CD4-positive, alpha-beta memory T cell (primary cell): ENCODE measurements at regions not wholly inside any gene's neighbourhood (a gene's known extent, or its start where the extent isn't known, plus 50 kb on each side); places are given as distances from the start of the nearest gene placed in this dataset.

Experiments
- CTCF ChIA-PET: fragments of 350-600 bp; sonication (Branson Sonifier 250); formaldehyde crosslinking; loops from one replicate; lab custom pipeline; 2021; ENCODE audit warnings: inconsistent platforms; ENCODE audit not compliant: partially characterized antibody; lab: Charles Lee
- POLR2A ChIA-PET: fragments of 350-600 bp; sonication (Branson Sonifier 250); formaldehyde crosslinking; loops from one replicate; lab custom pipeline; 2021; ENCODE audit not compliant: partially characterized antibody; lab: Charles Lee
- DNase-seq, 5 donors: peaks; one replicate each; pipeline versions ENCODE4 v3.0.0 to v3.0.0-alpha.2; 2020 to 2022; ENCODE audit warnings: mixed read lengths in 1 of 5
- H3K27ac ChIP-seq: one replicate; pipeline ENCODE4 v1.7.0; 2013; ENCODE audit warnings: low read depth, low read length
- H3K27me3 ChIP-seq: 2 replicates; pipeline ENCODE4 v1.7.0; 2013; ENCODE audit warnings: mild to moderate bottlenecking, low read length, moderate library complexity; ENCODE audit not compliant: insufficient read depth
- H3K36me3 ChIP-seq: 2 replicates; pipeline ENCODE4 v1.7.0; 2013; ENCODE audit warnings: mild to moderate bottlenecking, low read length, moderate library complexity; ENCODE audit not compliant: insufficient read depth
- H3K4me1 ChIP-seq: 2 replicates; pipeline ENCODE4 v1.7.0; 2013; ENCODE audit warnings: mild to moderate bottlenecking, low read length, moderate library complexity; ENCODE audit not compliant: insufficient read depth
- H3K4me3 ChIP-seq, 2 donors: one replicate each; pipeline ENCODE4 v1.7.0; 2013; ENCODE audit warnings: low read length in 2 of 2, mild to moderate bottlenecking in 1 of 2
- H3K9me3 ChIP-seq, 2 donors: one replicate each; pipeline ENCODE4 v1.7.0; 2013; ENCODE audit warnings: low read length in 2 of 2, control low read depth in 1 of 2; ENCODE audit not compliant: control insufficient read depth in 1 of 2
- H3K27ac Mint-ChIP-seq, 7 donors: one replicate each; pipeline ENCODE4 v1.8.0; 2020 to 2021; ENCODE audit warnings: mixed read lengths in 7 of 7, mild to moderate bottlenecking in 6 of 7, inconsistent platforms in 3 of 7, moderate library complexity in 3 of 7
- H3K27me3 Mint-ChIP-seq, 2 donors: one replicate each; pipeline ENCODE4 v1.8.0; 2020 to 2021; ENCODE audit warnings: mixed read lengths in 2 of 2
- H3K36me3 Mint-ChIP-seq, 2 donors: one replicate each; pipeline ENCODE4 v1.8.0; 2020 to 2021; ENCODE audit warnings: mixed read lengths in 2 of 2, inconsistent platforms in 1 of 2, mild to moderate bottlenecking in 1 of 2
- H3K4me1 Mint-ChIP-seq, 4 donors: one replicate each; pipeline ENCODE4 v1.8.0; 2020 to 2021; ENCODE audit warnings: mixed read lengths in 4 of 4, mild to moderate bottlenecking in 1 of 4
- H3K4me3 Mint-ChIP-seq, 8 donors: one replicate each; pipeline ENCODE4 v1.8.0; 2020 to 2021; ENCODE audit warnings: mixed read lengths in 8 of 8, mild to moderate bottlenecking in 7 of 8, moderate library complexity in 6 of 8, inconsistent platforms in 3 of 8
- H3K9me3 Mint-ChIP-seq, 8 donors: one replicate each; pipeline ENCODE4 v1.8.0; 2020 to 2021; ENCODE audit warnings: mixed read lengths in 8 of 8, mild to moderate bottlenecking in 5 of 8, inconsistent platforms in 3 of 8, moderate library complexity in 1 of 8
- intact Hi-C: fragments of 100-400 bp; cut with micrococcal nuclease; formaldehyde crosslinking; loops from one replicate; pipeline ENCODE4 v1.15.1; 2023

DNA sequence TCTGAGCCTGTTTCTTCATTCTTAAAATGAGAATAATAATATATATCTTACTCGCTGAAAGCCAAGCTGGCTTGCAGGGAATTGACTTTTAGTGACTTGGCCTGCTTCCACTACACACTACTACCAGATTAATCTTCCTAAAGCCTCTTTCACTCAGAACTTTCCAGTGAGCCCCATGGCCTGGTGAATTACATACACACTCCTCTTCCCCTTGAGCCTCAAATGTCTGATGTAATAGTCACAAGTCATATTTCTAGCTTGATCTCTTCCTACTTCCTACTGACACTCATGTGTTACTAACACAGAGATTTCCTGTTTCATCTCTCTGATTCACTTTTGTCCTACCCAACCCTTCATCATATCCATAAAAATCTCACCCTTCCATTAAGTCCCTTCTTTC lies 82.7 kb upstream of the SOX2 start:
- DNase-seq, result no peak
- H3K36me3 Mint-ChIP-seq, result no peaks in the 10 kb centered on the region
- POLR2A ChIA-PET, result no interaction called here
- no peak overlapping the region for H3K27ac Mint-ChIP-seq
- H3K27ac ChIP-seq, result no peak overlapping the region
- peaks cover 0 to 2% (median 0%) of the 10 kb centered on the region in 8 donors for H3K9me3 Mint-ChIP-seq
- peaks cover 1 to 2% of the 10 kb centered on the region in 2 donors for H3K27me3 Mint-ChIP-seq
- CTCF ChIA-PET, result no interaction called here
- no peaks in the 10 kb centered on the region for H3K27me3 ChIP-seq
- no peaks in the 10 kb centered on the region for H3K4me1 ChIP-seq
- H3K4me3 ChIP-seq, result no peak overlapping the region
- no peak overlapping the region for H3K4me3 Mint-ChIP-seq
- H3K36me3 ChIP-seq, result no peaks in the 10 kb centered on the region
- intact Hi-C loops, result no loop called here
- no peaks in the 10 kb centered on the region for H3K4me1 Mint-ChIP-seq
- no peaks in the 10 kb centered on the region for H3K9me3 ChIP-seq

- H3K36me3 Mint-ChIP-seq, result no peaks in the 10 kb centered on the region
- no peaks in the 10 kb centered on the region for H3K4me1 Mint-ChIP-seq
- POLR2A ChIA-PET, result no interaction called here
- no peaks in the 10 kb centered on the region for H3K4me1 ChIP-seq
- H3K4me3 Mint-ChIP-seq, result no peak overlapping the region
- CTCF ChIA-PET, result no interaction called here
- H3K27me3 Mint-ChIP-seq, result peaks cover 1 to 2% of the 10 kb centered on the region in 2 donors
- no peak overlapping the region for H3K27ac ChIP-seq
- no peak overlapping the region for H3K4me3 ChIP-seq
- no peak for DNase-seq
- H3K36me3 ChIP-seq, result no peaks in the 10 kb centered on the region
- no peaks in the 10 kb centered on the region for H3K9me3 ChIP-seq
- H3K27me3 ChIP-seq, result no peaks in the 10 kb centered on the region
- H3K27ac Mint-ChIP-seq, result no peak overlapping the region
- intact Hi-C loops, result no loop called here
- H3K9me3 Mint-ChIP-seq, result peaks cover 0 to 2% (median 0%) of the 10 kb centered on the region in 8 donors
Measured at GRCh38 chr3:181628384-181628783, 83.3 kb upstream of the SOX2 start.

GRCh38 chr3:181626036-181626435 lies 85.7 kb upstream of the SOX2 start:
- H3K4me1 Mint-ChIP-seq, result no peaks in the 10 kb centered on the region
- no peaks in the 10 kb centered on the region for H3K4me1 ChIP-seq
- H3K36me3 ChIP-seq, result no peaks in the 10 kb centered on the region
- no peaks in the 10 kb centered on the region for H3K9me3 ChIP-seq
- no peak overlapping the region for H3K27ac ChIP-seq
- H3K4me3 Mint-ChIP-seq, result no peak overlapping the region
- DNase-seq, result no peak
- peaks cover 0 to 2% (median 0%) of the 10 kb centered on the region in 8 donors for H3K9me3 Mint-ChIP-seq
- ChIA-PET CTCF (no interaction called here), POLR2A (no interaction called here)
- H3K27me3 Mint-ChIP-seq, result peaks cover 1 to 2% of the 10 kb centered on the region in 2 donors
- no peak overlapping the region for H3K27ac Mint-ChIP-seq
- H3K36me3 Mint-ChIP-seq, result no peaks in the 10 kb centered on the region
- H3K27me3 ChIP-seq, result no peaks in the 10 kb centered on the region
- no peak overlapping the region for H3K4me3 ChIP-seq
- intact Hi-C loops, result no loop called here

- Mint-ChIP-seq H3K4me1 (no peaks in the 10 kb centered on the region), H3K9me3 (peaks cover 0 to 2% (median 0%) of the 10 kb centered on the region in 8 donors), H3K4me3 (no peak overlapping the region), H3K27me3 (peaks cover 0 to 1% of the 10 kb centered on the region in 2 donors), H3K27ac (no peak overlapping the region), H3K36me3 (no peaks in the 10 kb centered on the region)
- H3K27me3 ChIP-seq, result no peaks in the 10 kb centered on the region
- no peak overlapping the region for H3K27ac ChIP-seq
- no peak for DNase-seq
- H3K36me3 ChIP-seq, result no peaks in the 10 kb centered on the region
- CTCF ChIA-PET, result no interaction called here
- POLR2A ChIA-PET, result no interaction called here
- H3K9me3 ChIP-seq, result no peaks in the 10 kb centered on the region
- intact Hi-C loops, result no loop called here
- no peaks in the 10 kb centered on the region for H3K4me1 ChIP-seq
- no peak overlapping the region for H3K4me3 ChIP-seq
Measured at GRCh38 chr3:181623924-181624694, 87.6 kb upstream of the SOX2 start.

DNA sequence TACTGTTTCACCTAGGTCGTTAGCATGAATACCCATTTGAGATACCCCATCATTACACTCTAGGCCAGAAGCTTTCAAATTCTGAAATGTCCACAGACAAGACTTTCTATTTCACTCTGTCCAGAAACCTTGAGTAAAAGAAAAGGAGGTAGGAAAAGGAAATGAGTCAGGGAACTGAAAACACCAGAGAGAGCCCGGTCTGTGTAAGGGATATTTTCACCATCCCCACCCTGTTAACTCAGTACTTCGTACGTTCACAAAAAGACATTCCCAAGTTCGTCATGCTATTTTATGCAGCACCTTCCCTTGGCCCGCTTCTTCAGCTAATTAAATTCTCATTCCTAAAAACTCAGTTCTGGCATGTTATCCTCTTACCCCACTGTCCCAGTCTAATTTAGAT lies 89.4 kb upstream of the SOX2 start:
- POLR2A ChIA-PET, result no interaction called here
- no peaks in the 10 kb centered on the region for H3K4me1 Mint-ChIP-seq
- no peaks in the 10 kb centered on the region for H3K36me3 Mint-ChIP-seq
- no peaks in the 10 kb centered on the region for H3K27me3 ChIP-seq
- H3K4me3 Mint-ChIP-seq, result no peak overlapping the region
- CTCF ChIA-PET, result no interaction called here
- H3K4me1 ChIP-seq, result no peaks in the 10 kb centered on the region
- DNase-seq, result no peak
- no peak overlapping the region for H3K4me3 ChIP-seq
- H3K27ac Mint-ChIP-seq, result no peak overlapping the region
- H3K36me3 ChIP-seq, result no peaks in the 10 kb centered on the region
- H3K27me3 Mint-ChIP-seq, result no peaks in the 10 kb centered on the region
- intact Hi-C loops, result no loop called here
- peaks cover 0 to 3% (median 0%) of the 10 kb centered on the region in 8 donors for H3K9me3 Mint-ChIP-seq
- no peak overlapping the region for H3K27ac ChIP-seq
- H3K9me3 ChIP-seq, result no peaks in the 10 kb centered on the region

DNA sequence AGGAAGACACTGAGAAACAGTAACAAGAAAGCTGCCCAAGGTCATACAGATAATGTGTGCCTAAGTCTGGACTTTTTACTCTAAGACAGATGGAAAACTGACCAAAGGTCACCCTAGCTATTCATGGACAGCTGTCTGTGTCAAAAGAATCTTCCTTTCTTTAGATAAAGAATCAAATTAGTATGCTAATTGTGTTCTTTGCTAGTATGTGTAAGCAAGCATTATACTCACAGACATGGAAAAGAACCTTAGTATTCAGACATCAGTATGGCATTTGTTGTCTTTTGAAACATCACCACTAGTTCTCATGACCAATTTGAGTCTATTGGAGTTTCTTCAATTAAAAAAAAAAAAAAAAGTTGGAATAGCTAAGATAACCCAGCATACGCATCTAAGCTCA lies 91.8 kb upstream of the SOX2 start:
- POLR2A ChIA-PET, result interaction anchor here (0.6 kb wide), 1 partner anchor 341 kb away, joined by 5 read pairs; no protein-coding TSS in a partner anchor
- no peaks in the 10 kb centered on the region for H3K36me3 ChIP-seq

DNA sequence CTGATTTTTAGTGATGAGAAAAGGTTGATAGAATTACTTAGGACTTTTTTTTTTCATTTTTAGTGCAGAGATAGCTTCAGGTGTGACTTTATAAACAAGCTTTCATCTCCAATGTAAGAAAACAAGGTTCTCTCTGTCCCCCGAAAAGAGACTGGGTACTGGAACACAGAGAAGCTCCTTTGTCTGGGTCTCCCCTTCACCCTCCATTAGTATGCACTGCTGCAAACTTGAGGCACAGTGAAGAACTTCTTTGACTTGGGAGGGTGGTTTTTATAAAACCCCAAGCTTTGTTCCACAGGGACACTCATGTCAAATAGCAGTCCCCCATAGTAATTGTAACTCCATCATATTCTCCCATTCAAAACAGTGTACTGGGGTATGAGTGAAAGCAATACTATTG lies 93.5 kb upstream of the SOX2 start:
- Mint-ChIP-seq H3K9me3 (peaks cover 0 to 3% (median 0%) of the 10 kb centered on the region in 8 donors), H3K36me3 (no peaks in the 10 kb centered on the region), H3K27ac (no peak overlapping the region), H3K27me3 (no peaks in the 10 kb centered on the region), H3K4me3 (no peak overlapping the region), H3K4me1 (no peaks in the 10 kb centered on the region)
- H3K4me3 ChIP-seq, result no peak overlapping the region
- ChIA-PET CTCF (no interaction called here), POLR2A (no interaction called here)
- no peaks in the 10 kb centered on the region for H3K4me1 ChIP-seq
- intact Hi-C loops, result no loop called here
- no peaks in the 10 kb centered on the region for H3K27me3 ChIP-seq
- no peak overlapping the region for H3K27ac ChIP-seq
- no peaks in the 10 kb centered on the region for H3K36me3 ChIP-seq
- no peaks in the 10 kb centered on the region for H3K9me3 ChIP-seq
- no peak for DNase-seq

More for the DNA sequence above, 91.8 kb upstream of the SOX2 start:
- Histone ChIP-seq H3K27me3 (no peaks in the 10 kb centered on the region), H3K9me3 (no peaks in the 10 kb centered on the region), H3K4me3 (no peak overlapping the region), H3K27ac (no peak overlapping the region), H3K4me1 (no peaks in the 10 kb centered on the region)
- Mint-ChIP-seq H3K27me3 (no peaks in the 10 kb centered on the region), H3K9me3 (peaks cover 0 to 3% (median 0%) of the 10 kb centered on the region in 8 donors), H3K4me3 (no peak overlapping the region), H3K27ac (no peak overlapping the region), H3K4me1 (no peaks in the 10 kb centered on the region), H3K36me3 (no peaks in the 10 kb centered on the region)
- CTCF ChIA-PET, result no interaction called here
- DNase-seq, result no peak
- intact Hi-C loops, result no loop called here
